PC-3 (cell line): ENCODE measurements at regions not wholly inside any gene's neighbourhood (a gene's known extent, or its start where the extent isn't known, plus 50 kb on each side); places are given as distances from the start of the nearest gene placed in this dataset.

Source experiments
- EZH2 ChIP-seq: fragments of 300-600 bp; sonication (generic); IDR thresholded peaks from one replicate; pipeline ENCODE4 v1.6.1; 2017; ENCODE audit warnings: antibody characterized with exemption, mild to moderate bottlenecking, low read length; ENCODE audit not compliant: unreplicated experiment
- EZH2phosphoT487 ChIP-seq: fragments of 300-600 bp; sonication (generic); IDR thresholded peaks from 2 replicates; pipeline ENCODE4 v1.6.1; 2018; ENCODE audit warnings: mild to moderate bottlenecking, antibody characterized with exemption, low read length, borderline replicate concordance
- TF ChIP-seq, protein P1 (sequence below): fragments of 300-600 bp; sonication (generic); conservative IDR thresholded peaks from 2 replicates; pipeline ENCODE4 v1.5.1; 2017; ENCODE audit warnings: antibody characterized with exemption, low read depth, mild to moderate bottlenecking, low read length

DNA sequence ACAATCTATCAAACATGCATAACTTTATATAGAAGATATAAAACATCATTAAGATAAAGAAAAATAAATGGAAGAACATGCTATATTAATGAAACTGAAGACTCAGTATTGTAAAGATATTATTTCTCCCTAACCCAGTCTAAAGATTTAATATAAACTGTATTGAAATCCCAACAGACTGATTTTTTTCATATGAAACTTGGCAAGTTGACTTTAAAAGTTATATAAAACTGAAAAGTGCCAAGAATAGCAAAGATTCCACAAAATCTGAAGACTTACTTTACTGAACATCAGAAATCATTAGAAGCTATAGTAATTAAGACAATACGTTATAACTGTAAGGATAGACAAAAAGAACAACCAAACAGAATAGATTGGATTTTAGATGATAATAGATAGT, 531.3 kb upstream of the MCTP2 start:
- TF ChIP-seq, protein P1, sequence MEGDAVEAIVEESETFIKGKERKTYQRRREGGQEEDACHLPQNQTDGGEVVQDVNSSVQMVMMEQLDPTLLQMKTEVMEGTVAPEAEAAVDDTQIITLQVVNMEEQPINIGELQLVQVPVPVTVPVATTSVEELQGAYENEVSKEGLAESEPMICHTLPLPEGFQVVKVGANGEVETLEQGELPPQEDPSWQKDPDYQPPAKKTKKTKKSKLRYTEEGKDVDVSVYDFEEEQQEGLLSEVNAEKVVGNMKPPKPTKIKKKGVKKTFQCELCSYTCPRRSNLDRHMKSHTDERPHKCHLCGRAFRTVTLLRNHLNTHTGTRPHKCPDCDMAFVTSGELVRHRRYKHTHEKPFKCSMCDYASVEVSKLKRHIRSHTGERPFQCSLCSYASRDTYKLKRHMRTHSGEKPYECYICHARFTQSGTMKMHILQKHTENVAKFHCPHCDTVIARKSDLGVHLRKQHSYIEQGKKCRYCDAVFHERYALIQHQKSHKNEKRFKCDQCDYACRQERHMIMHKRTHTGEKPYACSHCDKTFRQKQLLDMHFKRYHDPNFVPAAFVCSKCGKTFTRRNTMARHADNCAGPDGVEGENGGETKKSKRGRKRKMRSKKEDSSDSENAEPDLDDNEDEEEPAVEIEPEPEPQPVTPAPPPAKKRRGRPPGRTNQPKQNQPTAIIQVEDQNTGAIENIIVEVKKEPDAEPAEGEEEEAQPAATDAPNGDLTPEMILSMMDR: no peak
- TF ChIP-seq EZH2 (no peak), EZH2phosphoT487 (no peak)
